ENCODE measurements at regions not wholly inside any gene's neighbourhood (a gene's known extent, or its start where the extent isn't known, plus 50 kb on each side); places are given as distances from the start of the nearest gene placed in this dataset.
"Not testable (repeated sequence)": the region's sequence is repeated elsewhere in the genome, so short reads cannot be mapped to it uniquely, and the experiment has no call there.

GRCh38 chr3:87795701-87796100, 263.1 kb downstream of the CGGBP1 start:
- DNase-seq: no peak

DNA sequence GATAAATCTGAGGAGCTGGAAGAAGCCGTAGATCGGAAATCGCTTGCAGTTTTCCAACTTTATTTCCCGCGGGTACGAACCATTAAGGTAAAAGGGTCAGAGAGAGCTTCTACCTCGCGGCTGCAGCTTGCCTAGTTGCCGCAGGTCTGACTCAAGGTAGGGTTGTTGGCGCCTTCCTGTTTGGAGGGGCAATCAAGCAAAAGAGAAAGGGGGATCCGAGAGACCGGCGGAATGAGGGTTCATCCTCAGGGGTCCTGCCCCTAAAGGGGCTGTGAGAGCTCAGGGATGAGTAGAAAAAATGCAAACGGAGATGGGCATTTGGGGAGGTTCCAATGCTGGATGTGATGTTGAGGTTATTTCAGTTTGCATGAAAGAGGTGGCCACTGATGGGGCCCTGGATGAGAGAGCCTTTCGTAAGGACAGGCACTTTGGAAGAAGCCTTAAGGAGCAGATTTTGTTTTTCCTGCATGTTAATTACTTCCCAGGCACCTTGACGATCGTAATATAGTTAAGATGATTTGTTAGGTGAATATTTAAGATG, 265.4 kb downstream of the CGGBP1 start:
- no peak for DNase-seq

GRCh38 chr3:87792534-87793336, 266.1 kb downstream of the CGGBP1 start, which contains the start of gene HTR1F:
Gene HTR1F (plus strand): TSS chr3:87792706.
- DNase-seq: peak in 1 of 51 donors; percentile 1

DNA sequence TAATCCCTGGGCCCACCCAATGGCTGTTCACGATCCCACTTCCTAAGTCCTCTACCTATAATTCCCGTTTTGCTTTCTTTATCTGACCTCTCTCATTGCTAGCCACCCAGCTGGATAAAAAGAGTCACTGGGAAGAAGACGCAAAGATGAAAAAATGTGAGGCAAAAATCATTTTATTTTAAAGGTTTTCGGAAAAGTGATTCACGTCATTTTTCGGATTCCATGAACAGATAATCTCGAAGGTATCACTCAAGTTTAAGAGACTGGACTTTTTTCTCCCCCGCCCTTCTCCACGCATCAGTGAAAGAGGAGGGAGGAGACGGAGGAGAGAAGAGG, 266.6 kb downstream of the CGGBP1 start:
- DNase-seq: no peak

GRCh38 chr3:87791248-87792027, 267.4 kb downstream of the CGGBP1 start:
- no peak for DNase-seq

- not testable (repeated sequence) for DNase-seq
Observed at GRCh38 chr3:87789049-87789448, 269.8 kb downstream of the CGGBP1 start.

- DNase-seq: no peak
Observed at GRCh38 chr3:87788516-87788915, 270.3 kb downstream of the CGGBP1 start.

DNA sequence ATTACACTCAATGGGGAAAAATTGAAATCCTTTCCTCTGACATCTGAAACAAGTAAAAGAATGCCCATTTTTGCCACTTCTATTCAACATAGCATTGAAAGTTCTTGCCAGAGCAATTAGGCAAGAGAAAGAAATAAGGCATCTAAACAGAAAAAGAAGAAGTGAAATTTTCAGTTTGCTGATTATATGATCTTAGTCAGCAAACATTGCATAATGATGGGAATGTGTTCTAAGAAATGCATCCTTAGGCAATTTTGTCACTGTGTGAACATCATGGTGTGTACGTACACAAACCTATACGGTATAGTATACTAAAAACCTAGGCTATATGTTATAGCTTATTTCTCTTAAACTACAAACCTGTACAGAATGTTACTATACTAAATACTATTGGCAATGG, 278.0 kb downstream of the CGGBP1 start:
- DNase-seq: no peak

DNA sequence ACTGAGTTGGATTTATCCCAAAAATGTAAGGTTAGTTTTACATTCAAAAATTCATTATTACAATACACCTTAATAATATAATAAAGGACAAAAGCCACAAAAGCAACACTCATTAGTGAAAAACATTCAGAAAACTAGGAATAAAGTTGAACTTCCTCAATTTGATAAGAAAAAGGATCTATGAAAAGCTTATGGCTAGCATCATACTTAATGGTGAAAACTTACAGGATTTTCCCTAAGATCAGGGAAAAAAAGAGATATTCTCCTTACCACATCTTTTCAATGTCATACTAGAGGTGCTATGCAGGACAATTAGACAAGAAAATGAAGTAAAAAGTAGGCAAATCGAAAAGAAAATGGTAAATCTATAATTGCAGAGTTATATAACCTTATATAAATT, 279.9 kb downstream of the CGGBP1 start:
- no peak for DNase-seq

DNA sequence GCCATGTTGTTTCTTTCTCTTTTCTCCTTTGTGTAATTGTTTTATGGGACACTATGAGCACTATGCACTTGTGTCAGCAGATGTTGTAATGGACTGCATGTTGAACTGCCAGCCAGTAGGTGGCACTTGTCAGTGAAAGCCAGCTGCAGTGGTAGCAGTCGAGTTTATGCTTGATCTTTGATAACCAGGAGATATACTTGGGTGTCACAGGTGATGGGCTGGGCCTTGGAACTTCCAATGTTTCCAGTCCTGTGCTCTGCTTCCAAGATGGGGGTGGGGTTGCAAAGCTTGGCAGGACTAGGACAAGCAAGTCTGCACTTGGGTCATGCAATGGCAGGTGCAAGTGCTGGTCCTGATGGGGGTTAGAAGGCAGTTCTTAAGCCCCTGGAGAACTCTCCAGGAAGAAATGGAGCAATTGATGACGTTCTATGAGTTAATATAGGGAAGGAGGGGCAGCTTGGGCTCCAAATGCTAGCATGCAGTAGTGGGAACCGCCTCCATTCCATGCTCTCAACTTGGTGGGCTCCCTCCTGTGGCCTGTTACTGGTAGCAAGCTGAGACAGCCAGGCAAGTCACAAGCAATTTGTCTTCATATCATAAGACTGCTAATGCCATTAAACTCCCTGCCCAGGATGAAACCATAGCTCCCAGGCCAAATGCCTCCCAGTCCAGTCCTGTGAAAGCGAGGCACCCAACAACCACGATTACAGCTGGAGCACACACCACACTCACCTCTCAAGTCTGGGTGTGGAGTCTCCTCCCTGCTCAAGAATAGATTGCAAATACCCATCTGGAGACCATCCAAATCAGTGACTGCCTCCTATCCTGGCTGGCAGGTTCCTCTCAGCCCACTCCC, 287.2 kb downstream of the CGGBP1 start:
- DNase-seq: peak in 1 of 51 donors; percentile 10

DNA sequence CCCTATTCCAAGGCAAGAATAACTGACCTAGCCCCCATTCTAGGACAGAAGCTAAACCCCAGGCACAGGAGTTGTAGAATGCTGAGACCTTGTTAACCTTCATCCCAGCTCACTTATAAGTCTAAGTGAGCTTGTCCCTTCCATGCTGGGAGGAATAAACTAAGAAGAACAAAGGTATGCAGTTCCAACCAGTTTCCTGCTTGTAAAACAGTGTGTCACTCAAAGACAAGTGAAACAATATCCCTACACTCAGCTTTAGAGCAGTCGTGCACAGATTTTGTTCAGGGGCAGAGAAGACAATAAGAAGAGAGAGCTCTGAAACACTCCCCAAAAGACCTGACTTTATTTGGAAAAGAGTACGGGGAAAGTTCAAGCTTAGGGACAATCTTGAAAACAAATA, 292.1 kb downstream of the CGGBP1 start:
- no peak for DNase-seq

GRCh38 chr3:87765256-87765655, 293.5 kb downstream of the CGGBP1 start:
- no peak for DNase-seq

GRCh38 chr3:87761795-87762194, 297.0 kb downstream of the CGGBP1 start:
- no peak for DNase-seq

GRCh38 chr3:87761341-87761740, 297.5 kb downstream of the CGGBP1 start:
- no peak for DNase-seq

- DNase-seq: no peak
Observed at GRCh38 chr3:87756616-87757015, 302.2 kb downstream of the CGGBP1 start.

DNA sequence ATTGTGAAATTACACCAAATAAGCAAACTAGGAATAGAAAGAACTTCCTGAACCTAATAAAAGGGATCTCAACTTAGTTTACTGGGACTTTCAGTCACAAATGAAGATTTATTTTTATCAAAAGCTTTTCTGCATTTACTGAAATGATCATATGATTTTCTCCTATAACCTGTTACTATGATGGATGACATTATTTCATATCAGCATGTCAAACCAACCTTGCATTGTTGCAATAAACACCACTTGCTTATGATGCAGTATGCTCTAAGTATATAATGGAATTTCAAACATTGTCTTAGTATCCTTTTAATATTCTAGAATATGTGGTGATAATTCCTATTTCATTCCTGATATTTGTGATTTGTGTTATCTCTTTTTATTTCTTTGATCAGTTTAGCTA, 303.0 kb downstream of the CGGBP1 start:
- no peak for DNase-seq

DNA sequence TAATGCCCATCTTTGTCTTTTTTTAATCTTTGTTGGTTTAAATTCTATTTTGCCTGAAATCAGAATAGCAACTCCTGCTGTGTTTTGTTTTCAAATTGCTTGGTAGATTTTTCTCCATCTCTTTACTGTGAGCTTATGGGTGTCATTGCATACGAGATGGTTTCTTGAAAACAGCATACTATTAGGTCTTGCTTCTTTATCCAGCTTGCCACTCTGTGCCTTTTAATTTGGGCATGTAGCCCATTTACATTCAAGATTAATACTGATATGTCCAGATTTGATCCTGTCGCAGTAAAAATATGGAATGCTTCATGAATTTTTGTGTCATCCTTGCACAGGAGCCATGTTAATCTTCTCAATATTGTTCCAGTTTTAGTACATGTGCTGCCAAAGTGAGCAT, 316.6 kb downstream of the CGGBP1 start:
- DNase-seq: no peak

GRCh38 chr3:87740894-87741293, 317.9 kb downstream of the CGGBP1 start:
- not testable (repeated sequence) for DNase-seq

DNA sequence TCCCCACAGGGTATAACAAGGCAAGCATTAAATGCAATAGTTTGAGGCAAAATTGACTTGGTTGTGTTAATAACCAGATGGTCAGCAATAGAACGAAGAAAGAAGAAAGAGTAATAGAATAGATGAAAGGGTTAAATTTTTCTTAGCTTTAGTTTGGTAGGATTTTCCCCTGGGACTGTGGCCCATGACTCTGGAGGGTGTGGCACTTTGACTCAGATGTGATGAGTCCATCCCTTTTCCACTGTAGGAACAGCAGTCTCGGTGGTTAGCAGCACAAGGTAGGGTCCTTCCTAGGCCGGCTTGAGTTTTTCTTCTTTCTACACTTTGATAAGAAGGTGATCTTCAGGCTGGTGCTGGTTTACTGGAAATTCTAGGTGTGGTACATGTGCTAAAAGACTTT, 321.0 kb downstream of the CGGBP1 start:
- not testable (repeated sequence) for DNase-seq

- DNase-seq: no peak
Observed at GRCh38 chr3:87733671-87734367, 325.0 kb downstream of the CGGBP1 start.

DNA sequence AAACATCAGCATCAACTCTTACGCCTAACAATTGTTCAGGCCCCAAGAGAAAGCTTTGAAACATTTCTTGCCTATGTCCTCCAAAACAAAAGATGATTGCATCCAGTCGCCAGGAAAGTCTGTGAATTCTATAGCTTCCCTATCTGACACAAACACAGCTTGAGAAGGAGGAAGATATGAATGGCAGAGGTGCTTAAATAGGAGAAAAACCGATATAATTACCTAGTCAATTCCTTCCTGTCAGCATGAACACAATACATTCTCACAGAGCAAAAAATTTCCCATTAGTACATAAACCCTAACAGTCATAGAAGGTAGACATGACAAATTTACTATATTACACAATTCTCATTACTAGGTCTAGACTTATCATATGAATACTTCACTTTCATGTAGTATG, 326.5 kb downstream of the CGGBP1 start:
- no peak for DNase-seq
